Endodermal cell (in vitro differentiated cells): ENCODE measurements at regions not wholly inside any gene's neighbourhood (a gene's known extent, or its start where the extent isn't known, plus 50 kb on each side); places are given as distances from the start of the nearest gene placed in this dataset.

Source experiments
- DNase-seq: peaks from one replicate; pipeline ENCODE4 v3.0.0-alpha.2; 2017
- H3K27ac ChIP-seq: 2 replicates; pipeline ENCODE4 v1.5.1; 2013; ENCODE audit warnings: mild to moderate bottlenecking, low read depth, low read length, moderate library complexity
- H3K27me3 ChIP-seq: 2 replicates; pipeline ENCODE4 v1.6.1; 2013; ENCODE audit warnings: mild to moderate bottlenecking, low read length, moderate library complexity; ENCODE audit not compliant: insufficient read depth, control insufficient read depth, poor library complexity, severe bottlenecking
- H3K36me3 ChIP-seq: 2 replicates; pipeline ENCODE4 v1.7.0; 2013; ENCODE audit warnings: mild to moderate bottlenecking, low read length, moderate library complexity; ENCODE audit not compliant: control insufficient read depth, insufficient read depth
- H3K4me1 ChIP-seq: one replicate; pipeline ENCODE4 v1.7.0; 2013; ENCODE audit warnings: low read length; ENCODE audit not compliant: control insufficient read depth, insufficient read depth
- H3K4me3 ChIP-seq: 2 replicates; pipeline ENCODE4 v1.5.1; 2013; ENCODE audit warnings: mild to moderate bottlenecking, low read length, moderate library complexity
- H3K9ac ChIP-seq: 2 replicates; pipeline ENCODE4 v1.6.1; 2013; ENCODE audit warnings: mild to moderate bottlenecking, low read length, moderate library complexity; ENCODE audit not compliant: poor library complexity, severe bottlenecking; ENCODE audit errors: extremely low read depth
- H3K9me3 ChIP-seq: 2 replicates; pipeline ENCODE4 v1.6.1; 2013; ENCODE audit warnings: mild to moderate bottlenecking, low read length, moderate library complexity; ENCODE audit not compliant: control insufficient read depth
- H3K27ac Mint-ChIP-seq: 2 replicates; pipeline ENCODE4 v1.8.0; 2020; ENCODE audit warnings: mixed read lengths
- H3K27me3 Mint-ChIP-seq: 2 replicates; pipeline ENCODE4 v1.8.0; 2021; ENCODE audit warnings: mild to moderate bottlenecking, mixed read lengths; ENCODE audit not compliant: insufficient read depth
- H3K36me3 Mint-ChIP-seq: 2 replicates; pipeline ENCODE4 v1.8.0; 2020; ENCODE audit warnings: low read depth, mixed read lengths
- H3K4me1 Mint-ChIP-seq: 2 replicates; pipeline ENCODE4 v1.8.0; 2020; ENCODE audit warnings: mixed read lengths
- H3K4me3 Mint-ChIP-seq: 2 replicates; pipeline ENCODE4 v1.8.0; 2020; ENCODE audit warnings: mild to moderate bottlenecking, moderate library complexity, mixed read lengths
- H3K9me3 Mint-ChIP-seq: 2 replicates; pipeline ENCODE4 v1.8.0; 2020; ENCODE audit warnings: mild to moderate bottlenecking, mixed read lengths
- CTCF ChIP-seq: fragments of 200-600 bp; sonication (generic); conservative IDR thresholded peaks from 2 replicates; pipeline ENCODE4 v1.5.0; 2021; ENCODE audit warnings: antibody characterized with exemption, mild to moderate bottlenecking
- WGBS, 2 experiments: methylation state at CpG; one replicate each; pipeline versions ENCODE4 v1.1.5 to v1.1.7; 2013; ENCODE audit warnings: missing lambda C conversion rate in 2 of 2, mixed read lengths in 1 of 2; ENCODE audit not compliant: insufficient coverage in 1 of 2, insufficient read length in 1 of 2; 5-methylcytosine and 5-hydroxymethylcytosine counted together

- peaks cover 1% of the 10 kb centered on the region for H3K9me3 Mint-ChIP-seq
- 97% methylated on average over 2 of the region's 2 CpGs; no CpG with 5 or more reads in 1 of the 2 experiments for WGBS, 2 experiments
- H3K9me3 ChIP-seq: no peaks in the 10 kb centered on the region
- H3K27ac Mint-ChIP-seq: no peak overlapping the region
- H3K27me3 Mint-ChIP-seq: no peaks in the 10 kb centered on the region
- DNase-seq: no peak
- H3K4me3 ChIP-seq: no peak overlapping the region
- H3K4me3 Mint-ChIP-seq: no peak overlapping the region
- no peaks in the 10 kb centered on the region for H3K4me1 ChIP-seq
- no peak overlapping the region for H3K9ac ChIP-seq
- H3K27me3 ChIP-seq: no peaks in the 10 kb centered on the region
- no peak for TF ChIP-seq CTCF
- H3K27ac ChIP-seq: no peak overlapping the region
- no peaks in the 10 kb centered on the region for H3K36me3 Mint-ChIP-seq
- no peaks in the 10 kb centered on the region for H3K36me3 ChIP-seq
- no peaks in the 10 kb centered on the region for H3K4me1 Mint-ChIP-seq
Observed at GRCh38 chrX:21289232-21289631, 85.0 kb upstream of the CNKSR2 start.

- Histone ChIP-seq H3K36me3 (no peaks in the 10 kb centered on the region), H3K4me1 (no peaks in the 10 kb centered on the region), H3K4me3 (no peak overlapping the region), H3K27ac (no peak overlapping the region), H3K27me3 (no peaks in the 10 kb centered on the region), H3K9ac (no peak overlapping the region), H3K9me3 (no peaks in the 10 kb centered on the region)
- Mint-ChIP-seq H3K4me1 (peaks cover 6% of the 10 kb centered on the region), H3K9me3 (no peaks in the 10 kb centered on the region), H3K36me3 (no peaks in the 10 kb centered on the region), H3K27me3 (no peaks in the 10 kb centered on the region), H3K4me3 (no peak overlapping the region), H3K27ac (no peak overlapping the region)
- TF ChIP-seq CTCF: peak; percentile 63
- 91% methylated on average over 6 of the region's 12 CpGs; no CpG with 5 or more reads in 1 of the 2 experiments for WGBS, 2 experiments
- peak; percentile 51 for DNase-seq
Observed at GRCh38 chrX:21295246-21295820, 78.9 kb upstream of the CNKSR2 start.

- no peaks in the 10 kb centered on the region for H3K4me1 ChIP-seq
- WGBS, 2 experiments: 76 to 100% methylated on average over 1 to 2 of the region's 2 CpGs
- H3K27ac ChIP-seq: no peak overlapping the region
- no peak overlapping the region for H3K9ac ChIP-seq
- no peak overlapping the region for H3K4me3 ChIP-seq
- no peaks in the 10 kb centered on the region for H3K27me3 ChIP-seq
- no peak for TF ChIP-seq CTCF
- DNase-seq: no peak
- no peaks in the 10 kb centered on the region for H3K9me3 ChIP-seq
- H3K27ac Mint-ChIP-seq: no peak overlapping the region
- no peaks in the 10 kb centered on the region for H3K36me3 Mint-ChIP-seq
- H3K36me3 ChIP-seq: no peaks in the 10 kb centered on the region
- peaks cover 15% of the 10 kb centered on the region for H3K4me1 Mint-ChIP-seq
- no peaks in the 10 kb centered on the region for H3K27me3 Mint-ChIP-seq
- no peaks in the 10 kb centered on the region for H3K9me3 Mint-ChIP-seq
- H3K4me3 Mint-ChIP-seq: no peak overlapping the region
Observed at GRCh38 chrX:21305799-21306336, 68.3 kb upstream of the CNKSR2 start.
